HG03060 (cell line): ENCODE measurements at regions not wholly inside any gene's neighbourhood (a gene's known extent, or its start where the extent isn't known, plus 50 kb on each side); places are given as distances from the start of the nearest gene placed in this dataset.
A peak's percentile ranks its signal among the peaks of the same experiment; 100 is the strongest.
"Not testable (repeated sequence)": the region's sequence is repeated elsewhere in the genome, so short reads cannot be mapped to it uniquely, and the experiment has no call there.

Experiments
- ATAC-seq: cut with Tn5 transposase; IDR thresholded peaks from one replicate; pipeline ENCODE4 v1.9.1; 2021; ENCODE audit warnings: low read depth, moderate number of reproducible peaks; ENCODE audit not compliant: unreplicated experiment

GRCh38 chr7:136138991-136139390, 161.8 kb upstream of the MTPN start:
- ATAC-seq, result no peak

GRCh38 chr7:136136906-136137454, 159.8 kb upstream of the MTPN start:
- ATAC-seq, result no peak

- ATAC-seq, result no peak
These were observed 157.3 kb upstream of the MTPN start for GRCh38 chr7:136134503-136134902.

- ATAC-seq, result no peak
These were observed 156.4 kb upstream of the MTPN start for GRCh38 chr7:136133551-136133950.

- ATAC-seq, result no peak
These were observed 154.1 kb upstream of the MTPN start for GRCh38 chr7:136131304-136131630.

GRCh38 chr7:136130511-136131303, 153.5 kb upstream of the MTPN start:
- no peak for ATAC-seq

GRCh38 chr7:136128050-136128449, 150.9 kb upstream of the MTPN start:
- no peak for ATAC-seq

GRCh38 chr7:136123352-136123751, 146.2 kb upstream of the MTPN start:
- ATAC-seq, result no peak

- ATAC-seq, result no peak
These were observed 144.9 kb upstream of the MTPN start for GRCh38 chr7:136122026-136122425.

GRCh38 chr7:136117539-136117938, 140.4 kb upstream of the MTPN start:
- no peak for ATAC-seq

- no peak for ATAC-seq
These were observed 139.0 kb upstream of the MTPN start for GRCh38 chr7:136116186-136116585.

- ATAC-seq, result peak; percentile 97
These were observed 138.0 kb upstream of the MTPN start for GRCh38 chr7:136114966-136115762.

- not testable (repeated sequence) for ATAC-seq
These were observed 137.3 kb upstream of the MTPN start for GRCh38 chr7:136114467-136114866.

- not testable (repeated sequence) for ATAC-seq
These were observed 131.9 kb upstream of the MTPN start for GRCh38 chr7:136109037-136109436.

- no peak for ATAC-seq
These were observed 128.0 kb upstream of the MTPN start for GRCh38 chr7:136105191-136105590.

- no peak for ATAC-seq
These were observed 127.1 kb upstream of the MTPN start for GRCh38 chr7:136104269-136104603.

- no peak for ATAC-seq
These were observed 126.5 kb upstream of the MTPN start for GRCh38 chr7:136103545-136104268.

- no peak for ATAC-seq
These were observed 125.7 kb upstream of the MTPN start for GRCh38 chr7:136102881-136103280.

GRCh38 chr7:136092714-136093113, 115.6 kb upstream of the MTPN start:
- not testable (repeated sequence) for ATAC-seq

GRCh38 chr7:136087881-136088280, 110.7 kb upstream of the MTPN start:
- no peak for ATAC-seq

GRCh38 chr7:136086712-136087111, 109.6 kb upstream of the MTPN start:
- ATAC-seq, result peak; percentile 98
